IPS DF 19.7 (cell line): ENCODE measurements at regions not wholly inside any gene's neighbourhood (a gene's known extent, or its start where the extent isn't known, plus 50 kb on each side); places are given as distances from the start of the nearest gene placed in this dataset.
"Not testable (repeated sequence)": the region's sequence is repeated elsewhere in the genome, so short reads cannot be mapped to it uniquely, and the experiment has no call there.

Experiments
- DNase-seq: peaks from one replicate; pipeline ENCODE4 v3.0.0-alpha.2; 2013; ENCODE audit warnings: low read depth, low spot score

DNA sequence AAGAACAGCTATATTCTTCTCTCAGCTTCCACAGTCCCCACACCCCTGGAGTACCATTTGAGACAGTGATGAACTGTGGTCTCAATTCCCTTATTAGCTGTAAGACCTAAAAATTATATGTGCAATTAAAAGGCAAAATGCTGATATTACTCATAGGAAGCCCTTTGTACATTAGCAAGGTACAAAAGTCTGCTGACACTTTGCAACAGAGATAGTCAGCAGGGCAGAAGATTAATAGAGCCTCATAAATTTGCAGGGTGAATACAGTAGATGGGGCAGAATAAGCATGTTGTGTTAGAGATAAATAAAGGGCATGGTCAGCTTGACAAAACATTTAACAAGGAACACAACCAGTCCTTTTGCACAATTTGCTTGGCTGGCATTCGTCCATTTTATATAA lies 210.0 kb upstream of the OBI1 start:
- DNase-seq, result no peak

DNA sequence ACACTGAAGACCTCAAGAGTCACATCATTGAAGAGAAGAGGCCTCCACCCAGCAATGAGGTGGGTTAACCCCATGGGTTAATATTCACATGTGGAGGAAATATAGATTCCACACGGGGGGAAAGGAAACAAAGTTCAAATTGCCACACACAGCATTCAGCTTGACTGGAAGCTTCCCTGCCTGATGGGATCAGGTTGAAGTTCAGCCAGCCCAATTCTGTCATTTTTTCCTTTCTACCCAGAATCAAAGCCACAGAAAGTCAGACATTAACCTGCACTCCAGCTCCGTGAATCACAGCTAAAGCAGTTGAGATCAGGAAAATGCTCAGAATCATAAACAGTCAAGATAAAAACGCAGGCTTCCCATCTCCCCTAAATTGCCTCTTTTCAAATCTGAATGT lies 208.7 kb upstream of the OBI1 start:
- DNase-seq, result no peak

DNA sequence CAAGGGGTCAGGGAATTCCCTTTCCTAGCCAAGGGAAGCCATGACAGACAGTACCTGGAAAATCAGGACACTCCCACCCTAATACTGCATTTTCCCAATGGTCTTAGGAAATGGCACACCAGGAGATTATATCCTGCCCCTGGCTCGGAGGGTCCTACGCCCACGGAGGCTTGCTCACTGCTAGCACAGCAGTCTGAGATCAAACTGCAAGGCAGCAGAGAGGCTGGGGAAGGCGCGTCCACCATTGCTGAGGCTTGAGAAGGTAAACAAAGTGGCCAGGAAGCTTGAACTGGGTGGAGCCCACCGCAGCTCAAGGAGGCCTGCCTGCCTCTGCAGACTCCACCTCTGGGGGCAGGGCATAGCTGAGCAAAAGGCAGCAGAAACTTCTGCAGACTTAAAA lies 207.1 kb upstream of the OBI1 start:
- not testable (repeated sequence) for DNase-seq

DNA sequence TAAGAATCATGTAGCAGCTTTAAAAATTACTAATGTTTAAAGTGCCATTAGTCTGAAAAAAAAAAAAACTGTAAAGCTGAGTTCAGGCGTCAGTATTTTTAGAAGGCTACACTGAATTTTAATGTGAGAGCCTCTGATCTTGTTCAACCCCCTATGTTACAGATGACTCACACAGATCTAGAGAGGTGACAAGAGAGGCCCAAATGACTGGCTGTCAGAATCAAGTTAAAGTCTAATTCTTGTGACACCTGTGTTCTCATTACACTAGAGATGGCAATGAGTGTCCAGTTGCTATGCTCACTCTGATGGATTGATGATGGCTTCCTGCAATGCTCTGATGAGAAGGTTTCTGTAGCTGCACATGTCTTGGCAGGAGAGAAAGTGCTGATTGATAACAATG lies 203.5 kb upstream of the OBI1 start:
- no peak for DNase-seq

DNA sequence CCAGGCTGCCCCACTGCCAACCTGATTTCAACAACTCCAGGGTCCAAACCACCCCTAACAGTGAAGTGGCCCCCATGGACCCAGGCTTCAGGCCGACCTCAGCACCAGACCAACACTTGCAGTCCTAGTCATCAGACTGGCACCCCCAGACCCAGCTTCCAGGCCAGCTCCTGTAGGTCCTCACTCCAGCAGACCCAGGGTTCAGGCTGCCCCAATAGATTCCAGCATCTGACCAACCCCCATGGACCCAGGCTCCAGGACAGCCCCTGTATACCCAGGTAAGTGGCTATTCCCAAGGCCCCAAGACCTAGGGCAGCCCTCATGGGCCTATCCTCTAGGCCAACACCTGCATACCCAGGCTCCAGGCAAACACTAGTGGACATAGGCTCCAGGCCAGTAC lies 193.8 kb upstream of the OBI1 start:
- no peak for DNase-seq

DNA sequence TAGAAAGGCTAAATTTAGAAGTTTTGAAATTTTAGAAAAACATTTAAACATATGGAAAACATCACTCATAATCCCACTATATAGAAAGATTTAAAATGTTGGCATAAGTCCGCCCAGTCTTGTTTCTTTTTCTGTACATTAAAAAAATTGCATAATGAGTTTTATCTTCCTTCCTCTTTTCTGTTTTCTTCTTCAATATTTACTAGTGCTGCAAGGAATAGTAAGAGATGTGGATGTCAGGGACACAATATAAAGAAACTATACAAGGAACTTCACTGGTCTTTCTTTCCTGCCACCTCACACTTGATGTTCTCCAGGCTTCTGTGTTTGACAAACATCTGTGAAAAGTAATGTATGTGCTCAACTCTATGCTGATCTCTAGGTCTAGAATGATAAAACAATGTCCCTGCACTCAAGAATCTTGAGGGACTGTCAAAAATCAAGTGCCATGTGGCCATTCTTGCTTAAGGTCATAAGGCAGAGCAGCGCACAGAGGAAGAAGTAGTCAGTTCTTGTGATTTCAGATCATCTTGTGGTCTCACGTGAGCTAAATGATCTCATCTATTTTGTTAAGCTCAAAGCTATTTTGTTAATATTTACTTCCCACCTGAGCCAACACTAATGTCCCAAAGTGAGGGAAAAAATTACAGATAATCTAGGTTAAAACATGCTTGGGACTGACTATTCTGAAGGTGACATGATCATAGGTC lies 186.9 kb upstream of the OBI1 start:
- no peak for DNase-seq

DNA sequence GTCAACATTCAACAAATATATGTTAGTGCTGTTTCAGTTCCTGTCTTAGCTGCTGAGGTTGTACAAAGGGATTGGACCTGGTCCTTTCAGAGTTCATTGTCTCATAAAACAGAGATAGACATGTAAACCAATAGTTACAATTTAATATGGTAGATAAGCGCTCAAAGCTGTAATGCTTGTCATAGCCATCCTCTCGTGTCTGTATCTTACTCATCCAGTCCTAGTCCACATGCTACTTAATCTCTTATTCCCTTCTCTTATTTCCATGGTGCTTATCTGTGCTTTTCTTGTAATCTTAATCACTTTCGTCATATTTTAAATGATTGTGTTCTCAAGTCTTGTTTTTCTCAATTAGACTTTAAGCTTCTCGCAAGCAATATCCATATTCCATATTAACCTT lies 185.2 kb upstream of the OBI1 start:
- DNase-seq, result no peak

DNA sequence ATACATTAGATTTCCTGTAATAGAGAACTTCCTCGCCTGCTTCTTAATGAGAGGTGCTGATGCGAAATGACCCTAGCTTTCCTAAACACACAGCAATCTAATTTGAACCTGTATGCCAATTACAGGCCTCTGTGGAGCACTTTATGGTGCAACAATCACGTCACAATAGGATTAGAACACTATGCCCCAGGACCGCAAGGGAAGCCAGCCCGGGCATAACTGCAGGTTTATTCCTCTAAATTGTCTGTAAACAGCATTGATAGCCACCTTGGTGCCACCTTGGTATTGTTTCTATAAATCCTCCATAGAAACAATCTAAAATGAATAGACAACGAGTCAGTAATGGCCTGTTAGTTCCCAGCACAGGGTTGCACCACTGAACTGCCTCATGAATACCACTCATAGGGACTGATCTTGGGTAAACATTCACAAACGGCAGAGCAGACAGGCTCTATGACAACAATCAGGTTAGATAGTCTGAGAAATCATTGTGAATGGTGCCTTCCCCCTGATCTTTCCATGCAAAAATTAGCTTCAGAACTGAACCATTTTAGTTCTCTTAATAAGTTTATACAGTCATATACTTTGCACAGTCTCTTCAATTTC lies 182.5 kb upstream of the OBI1 start:
- no peak for DNase-seq

DNA sequence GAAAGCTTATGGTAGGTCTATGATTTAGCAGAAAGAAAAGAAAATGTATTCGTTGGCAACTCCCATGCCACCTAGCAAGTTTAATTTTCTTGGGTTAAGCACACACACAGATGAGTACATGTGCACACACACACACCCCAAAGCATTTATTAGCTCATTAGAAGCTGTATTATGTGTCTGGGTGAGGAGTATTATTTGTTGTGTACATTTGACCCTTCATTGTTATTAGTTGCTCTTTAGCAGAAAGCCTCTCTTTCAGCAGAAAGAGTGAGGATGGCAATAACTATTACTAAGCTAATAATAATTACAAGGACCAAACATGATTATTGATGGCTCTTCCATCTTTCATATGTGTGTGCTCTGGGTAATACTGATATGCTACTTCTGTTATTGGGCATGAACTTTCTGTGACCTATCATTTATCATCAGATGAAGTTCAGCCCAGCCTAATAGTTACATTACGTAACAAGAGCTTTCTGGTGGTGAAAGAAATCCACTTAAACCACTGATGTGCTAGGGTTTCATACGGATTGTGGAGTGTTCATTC lies 177.4 kb upstream of the OBI1 start:
- DNase-seq, result no peak

DNA sequence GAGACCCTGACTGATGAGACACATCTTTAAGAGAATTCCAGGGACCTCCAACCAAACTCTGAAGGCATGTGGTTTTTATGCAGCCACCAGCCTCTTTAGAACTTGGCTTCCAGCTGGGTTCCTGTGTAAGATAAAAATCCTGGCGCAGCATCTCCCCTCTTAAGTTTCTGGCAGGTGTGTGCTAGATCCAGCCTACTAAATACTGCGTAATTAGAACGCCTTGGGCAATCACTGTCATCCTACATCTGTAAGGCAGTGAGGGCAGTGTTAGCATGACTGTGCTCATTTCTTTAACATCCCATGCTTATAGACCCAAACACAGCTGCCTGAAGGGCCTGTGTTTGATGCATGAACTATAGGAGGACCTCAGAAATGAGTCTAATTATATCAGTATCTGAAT lies 173.5 kb upstream of the OBI1 start:
- no peak for DNase-seq

DNA sequence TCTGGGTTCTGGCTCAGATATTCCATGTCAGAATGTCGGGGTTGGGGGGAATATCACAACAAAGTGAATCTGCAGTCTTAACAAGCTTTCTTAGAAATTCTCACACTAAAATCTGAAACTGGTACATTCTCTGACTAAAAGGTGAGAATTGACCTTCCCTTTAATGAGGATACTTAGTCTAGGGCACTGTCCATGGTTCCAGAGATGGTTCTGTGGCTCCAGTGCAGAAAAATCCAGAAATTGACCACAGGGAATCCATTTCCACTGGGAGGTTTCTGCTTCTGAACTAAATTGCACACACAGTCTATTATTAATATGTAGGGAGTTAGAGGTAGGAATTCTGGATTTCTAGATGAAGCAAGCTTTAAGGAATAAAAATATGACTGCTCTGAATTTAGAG lies 171.6 kb upstream of the OBI1 start:
- no peak for DNase-seq

DNA sequence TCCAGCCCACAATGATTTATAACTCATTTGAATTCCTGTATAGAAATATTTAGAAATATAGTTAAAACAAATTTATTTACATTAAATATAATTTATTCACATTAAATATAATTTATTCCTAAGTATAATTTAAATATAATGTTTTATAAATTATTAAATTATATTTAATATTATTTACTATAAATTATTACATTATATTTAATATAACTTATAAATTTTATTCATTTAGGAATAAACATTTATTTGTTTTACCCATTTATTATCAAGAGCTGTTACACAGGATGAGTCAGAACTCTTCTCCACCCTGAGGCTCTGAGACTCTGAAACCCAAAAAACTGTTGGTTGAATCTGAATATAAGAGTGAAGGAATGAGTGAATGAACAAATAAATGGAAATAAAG lies 170.9 kb upstream of the OBI1 start:
- DNase-seq, result no peak

DNA sequence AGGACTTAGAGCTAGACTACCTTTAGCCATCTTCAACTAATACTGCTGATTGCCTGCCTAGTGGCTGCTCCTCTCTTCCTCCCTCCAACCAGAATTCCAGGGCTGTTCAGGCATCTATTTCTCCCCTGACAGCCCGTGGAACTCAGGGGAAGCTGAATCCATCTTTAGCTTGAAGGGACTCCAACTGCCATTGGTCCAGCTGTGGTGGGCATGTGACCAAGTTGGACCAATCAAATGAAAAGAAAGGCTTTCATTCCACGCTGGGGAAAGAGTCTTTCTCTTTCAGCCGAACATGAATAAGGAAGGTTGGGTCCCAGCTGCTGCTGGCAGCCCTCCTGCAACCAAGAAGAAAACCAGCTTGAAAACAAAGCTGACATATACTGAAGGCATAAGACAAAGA lies 168.5 kb upstream of the OBI1 start:
- DNase-seq, result no peak

DNA sequence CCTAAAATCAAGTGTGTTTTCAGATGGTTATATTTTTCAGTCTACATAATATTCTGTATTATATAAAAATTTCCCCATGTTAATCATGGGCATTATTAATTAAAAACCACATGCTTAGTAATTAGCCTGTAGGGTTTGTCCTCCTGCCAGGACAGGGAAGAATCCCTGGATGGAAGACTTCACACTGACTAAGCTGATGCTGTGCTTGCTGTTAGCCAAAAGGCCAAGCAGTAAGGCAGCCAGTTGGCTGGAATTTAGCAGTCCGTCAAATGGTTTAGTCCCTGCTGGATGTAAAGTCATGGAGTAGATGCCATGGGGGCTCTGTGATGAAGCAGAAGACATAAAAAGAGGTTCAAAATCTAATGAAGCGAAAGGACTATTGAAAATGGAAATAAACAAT lies 168.0 kb upstream of the OBI1 start:
- DNase-seq, result no peak

DNA sequence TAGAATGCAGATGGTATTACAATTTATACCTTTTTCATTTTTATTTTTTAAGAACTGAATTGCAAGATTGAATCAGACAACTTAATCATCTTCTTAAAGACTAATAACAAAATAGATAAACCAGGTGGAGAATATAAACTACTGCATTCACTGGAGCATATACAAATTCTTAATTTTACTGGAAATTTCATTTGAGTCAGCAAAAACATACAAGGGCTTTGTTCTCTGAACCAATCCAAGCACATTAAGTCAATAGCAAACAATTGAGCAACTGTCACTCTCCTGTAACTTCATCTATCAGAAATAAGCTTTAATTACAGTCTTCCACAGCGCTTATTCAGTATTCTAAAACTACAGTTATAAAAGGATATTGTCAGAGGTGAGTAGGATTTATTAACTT lies 167.4 kb upstream of the OBI1 start:
- no peak for DNase-seq

DNA sequence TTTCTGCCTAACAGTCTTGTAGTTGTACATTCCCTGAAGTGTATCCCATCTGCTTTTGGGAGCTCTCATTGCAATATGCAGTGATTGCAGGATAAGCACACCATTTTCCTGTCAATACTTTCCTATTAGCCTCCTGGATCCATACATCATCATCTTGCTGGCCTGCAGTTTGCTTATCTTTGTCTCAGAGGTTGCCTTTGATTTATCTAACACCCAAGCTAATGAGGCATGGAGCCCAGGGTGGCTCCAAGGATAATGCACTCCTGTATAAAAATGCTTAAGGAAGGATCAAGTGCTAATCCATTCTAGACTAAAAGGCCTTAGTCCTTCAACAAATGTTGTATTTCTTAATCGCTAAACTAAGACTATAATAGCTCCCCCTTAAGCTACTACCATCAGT lies 161.6 kb upstream of the OBI1 start:
- no peak for DNase-seq

DNA sequence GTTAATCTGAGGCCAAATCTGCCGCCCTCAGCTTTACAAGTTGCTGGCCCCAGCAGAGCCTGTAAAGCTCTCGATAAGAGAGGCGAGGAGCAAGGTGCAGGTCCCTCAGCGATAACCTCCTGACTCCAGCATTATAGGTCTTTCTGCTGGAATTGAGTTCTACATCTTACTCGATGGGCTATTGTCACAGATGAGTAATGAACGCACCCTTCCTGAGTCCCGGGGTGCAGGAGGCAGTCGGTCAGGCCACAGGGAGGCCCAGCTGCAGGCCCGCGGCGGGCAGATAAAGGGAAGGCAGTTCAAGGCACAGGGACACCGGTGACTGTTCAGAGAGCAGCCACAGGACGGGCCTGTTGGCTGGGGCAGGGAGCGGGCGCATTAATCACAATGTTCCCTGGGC lies 157.6 kb upstream of the OBI1 start:
- no peak for DNase-seq

DNA sequence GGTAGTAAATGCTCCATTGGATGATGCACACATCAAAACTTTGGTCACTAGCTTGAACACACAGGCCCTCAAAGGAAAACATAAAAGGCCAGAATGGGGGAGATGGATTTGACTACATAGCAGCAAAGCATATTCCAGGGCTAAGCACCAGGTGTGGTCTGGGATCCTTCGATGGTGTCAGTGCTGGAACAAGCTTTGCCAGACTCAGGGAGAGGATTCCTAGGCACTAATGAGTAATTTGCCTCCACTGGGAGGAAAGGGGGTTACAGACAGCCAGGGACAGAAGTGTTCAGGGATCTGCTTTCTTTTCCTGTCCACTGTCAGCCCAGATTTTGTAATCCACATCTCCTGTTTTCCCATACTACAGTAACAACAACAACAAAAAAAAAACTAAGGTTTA lies 157.2 kb upstream of the OBI1 start:
- no peak for DNase-seq

DNA sequence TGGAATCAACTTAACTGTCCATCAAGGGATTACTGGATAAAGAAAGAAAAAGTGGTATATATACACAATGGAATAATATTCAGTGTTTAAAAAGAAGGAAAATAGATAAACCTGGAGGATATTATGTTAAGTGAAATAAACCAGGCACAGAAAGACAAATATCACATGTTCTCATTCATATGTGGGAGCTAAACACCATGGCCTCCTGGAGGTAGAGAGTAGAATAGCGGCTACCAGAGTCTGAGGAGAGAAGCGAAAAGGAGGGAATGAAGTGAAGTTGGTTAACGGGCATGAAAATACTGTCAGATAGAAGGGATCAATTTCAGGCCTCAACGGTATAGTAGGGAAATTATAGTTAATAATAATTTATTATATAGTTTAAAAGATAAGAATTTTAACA lies 147.5 kb upstream of the OBI1 start:
- no peak for DNase-seq

DNA sequence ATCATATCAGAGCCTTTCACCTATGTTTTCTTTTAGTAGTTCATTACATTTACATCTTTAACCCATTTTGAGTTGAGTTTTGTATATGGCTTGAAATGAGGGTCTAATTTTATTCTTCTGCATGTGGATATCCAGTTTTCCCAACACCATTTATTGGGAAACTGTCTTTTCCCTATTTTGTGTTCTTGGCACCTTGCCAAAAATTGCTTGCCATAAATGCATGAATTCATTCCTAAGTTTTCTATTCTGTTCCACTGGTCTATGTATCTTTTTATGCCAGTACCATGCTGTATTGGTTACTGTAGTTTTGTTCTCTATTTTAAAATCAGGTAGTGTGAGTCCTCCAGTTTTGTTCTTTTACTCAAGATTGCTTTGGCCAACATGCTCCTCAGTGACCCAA lies 144.0 kb upstream of the OBI1 start:
- no peak for DNase-seq

DNA sequence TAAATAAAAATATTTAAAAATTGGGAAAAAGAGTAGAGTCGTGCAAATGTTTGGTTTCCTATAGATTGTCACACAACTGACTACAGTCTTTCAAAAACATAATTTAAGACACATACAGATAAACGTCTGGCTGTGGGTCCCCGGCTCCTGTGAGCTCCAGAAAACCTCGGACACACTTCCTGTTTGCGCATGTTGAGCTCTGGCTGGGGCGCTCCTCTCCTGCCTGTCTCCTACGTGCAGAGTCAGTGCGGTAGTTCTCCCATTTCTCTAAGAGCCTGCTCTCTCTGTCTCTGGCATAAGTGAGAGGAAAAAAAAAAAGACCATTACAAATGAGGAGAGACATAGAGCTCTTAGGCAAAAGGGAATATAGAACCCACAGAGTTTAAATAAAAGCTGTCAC lies 128.2 kb upstream of the OBI1 start:
- no peak for DNase-seq

DNA sequence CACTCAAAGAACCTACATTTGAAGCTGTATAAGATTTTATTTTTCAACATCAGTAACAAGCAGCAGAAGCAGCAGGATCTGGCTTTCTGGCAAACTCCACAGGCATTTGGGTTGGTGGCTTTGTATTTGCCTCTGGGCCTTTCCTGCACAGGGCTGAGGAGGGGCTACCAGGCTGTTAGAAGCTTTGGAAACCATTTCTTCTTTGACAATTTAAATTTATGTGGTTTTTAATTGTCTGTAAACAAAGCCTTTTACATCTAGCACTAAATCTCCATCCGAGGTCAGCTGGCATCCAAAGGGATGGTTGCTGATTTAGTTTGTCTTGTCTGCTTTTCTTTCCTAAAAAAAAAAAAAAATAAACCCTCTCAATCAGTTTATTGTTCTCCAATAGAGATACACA lies 127.5 kb upstream of the OBI1 start:
- DNase-seq, result no peak

DNA sequence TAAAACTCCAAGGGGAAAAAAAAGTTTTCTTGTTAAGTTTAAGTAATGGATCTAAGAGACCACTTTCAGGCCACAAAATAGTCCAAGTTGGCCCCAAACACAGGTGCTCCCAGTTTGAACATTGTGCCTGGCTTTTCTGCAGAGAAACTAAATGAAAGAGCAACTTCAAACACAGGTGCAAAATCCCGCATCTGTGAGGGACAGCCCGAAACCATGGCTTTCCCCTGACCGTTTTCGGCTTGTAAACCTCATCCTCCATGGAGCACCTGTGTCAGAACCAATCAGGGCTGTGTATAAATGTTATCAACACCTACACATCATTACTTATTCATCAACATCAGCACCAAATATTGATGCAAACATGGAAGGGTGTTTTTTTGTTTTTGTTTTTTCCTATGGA lies 126.8 kb upstream of the OBI1 start:
- DNase-seq, result no peak
